ENCODE measurements at regions not wholly inside any gene's neighbourhood (a gene's known extent, or its start where the extent isn't known, plus 50 kb on each side); places are given as distances from the start of the nearest gene placed in this dataset.

- TF ChIP-seq MTA2 (IDR thresholded peaks at IDR 0.05; ENCODE audit: low read depth): no peak
Measured at GRCh38 chr7:140238778-140239652, 62.2 kb upstream of the KDM7A start (continued).

- CTCF ChIA-PET: interaction anchor here (0.5 to 1.2 kb wide), 2 partner anchors 44 to 63 kb away, joined by 3 read pairs; no protein-coding TSS in a partner anchor
- FAIRE-seq (no peak), DNase-seq (ENCODE audit: low read depth, low spot score) (no peak), ATAC-seq (no peak)
- TF ChIP-seq TAF1 (IDR thresholded peaks at IDR 0.05; ENCODE audit: borderline replicate concordance, low read depth, low read length): no peak
- TF ChIP-seq SKIL (IDR thresholded peaks at IDR 0.05; ENCODE audit: low read depth, poor library complexity, severe bottlenecking): no peak
- no peak for TF ChIP-seq MXI1 (IDR thresholded peaks at IDR 0.05; ENCODE audit: low read depth, low read length)
- TF ChIP-seq ZNF687 (IDR thresholded peaks at IDR 0.05): no peak
- no peak for TF ChIP-seq YBX1 (IDR thresholded peaks at IDR 0.05)
- no peak for TF ChIP-seq ZBTB11 (CRISPR knock-in tag; IDR thresholded peaks at IDR 0.05)
- intact Hi-C loops (cut with micrococcal nuclease; ENCODE audit: unreplicated experiment) (no loop called here), in situ Hi-C loops (cut with MboI) (no loop called here)
- Histone ChIP-seq H2AFZ (ENCODE audit: control insufficient read depth, low read depth, low read length) (no peak overlapping the region), H3K4me1 (ENCODE audit: control insufficient read depth, insufficient read depth, low read length) (peaks cover 15% of the 10 kb centered on the region), H4K20me1 (ENCODE audit: control insufficient read depth, insufficient read depth) (0 out of 2 replicates have a peak, but pooled peaks cover 2% of the 10 kb centered on the region), H3K36me3 (ENCODE audit: control insufficient read depth in 2 of 2, insufficient read depth in 2 of 2, low read length in 1 of 2) (no peaks in the 10 kb centered on the region), H3K9ac (ENCODE audit: control insufficient read depth, insufficient read depth, low read length) (no peak overlapping the region), H3K4me3 (no peak overlapping the region), H3K27ac (ENCODE audit: control insufficient read depth, insufficient read depth) (no peak overlapping the region), H3K4me2 (ENCODE audit: control insufficient read depth, insufficient read depth) (no peak overlapping the region), H3K79me2 (ENCODE audit: control insufficient read depth, insufficient read depth, low read length) (no peaks in the 10 kb centered on the region), H3K9me3 (replicated peaks; ENCODE audit: control insufficient read depth, insufficient read depth, low read length) (no peaks in the 10 kb centered on the region; the same call in 2 of the 3 replicates), H3K27me3 (replicated peaks in 1 of 2; ENCODE audit: control insufficient read depth in 2 of 2, insufficient read depth in 2 of 2, low read length in 1 of 2) (peaks cover 0 to 5% of the 10 kb centered on the region in 2 experiments; a peak in 2 of 4 replicates)
- POLR2A ChIA-PET: no interaction called here
- RAD21 ChIA-PET (ENCODE audit: unreplicated experiment): interaction anchor here (0.6 kb wide), 1 partner anchor 1113 kb away, joined by 3 read pairs; no protein-coding TSS in a partner anchor
- SMC1A ChIA-PET (ENCODE audit: uncharacterized antibody, unreplicated experiment): interaction anchor here (0.9 kb wide), 1 partner anchor 26 kb away, joined by 3 read pairs; no protein-coding TSS in a partner anchor
- BruUV-seq (replicated peaks): no TSS peak
- WGBS (ENCODE audit: insufficient coverage, insufficient replicate concordance, low lambda C conversion rate, missing lambda C conversion rate): 65% methylated on average over 4 of the region's 4 CpGs
Measured at GRCh38 chr7:140237390-140237789, 60.6 kb upstream of the KDM7A start.

Data from GM12878 (cell line).